NT2/D1 (cell line): ENCODE measurements at regions not wholly inside any gene's neighbourhood (a gene's known extent, or its start where the extent isn't known, plus 50 kb on each side); places are given as distances from the start of the nearest gene placed in this dataset.

Source experiments
- DNase-seq: peaks from one replicate; pipeline ENCODE4 v3.0.0-alpha.2; 2011; ENCODE audit warnings: low read depth, low spot score
- H3K27me3 ChIP-seq: 2 replicates; pipeline ENCODE4 v1.6.0; 2011; ENCODE audit warnings: mild to moderate bottlenecking; ENCODE audit not compliant: insufficient read length, insufficient read depth
- H3K36me3 ChIP-seq: 2 replicates; pipeline ENCODE4 v1.6.1; 2011; ENCODE audit warnings: mild to moderate bottlenecking, low read length, mixed read lengths; ENCODE audit not compliant: insufficient read depth, insufficient read length
- H3K4me1 ChIP-seq: 2 replicates; pipeline ENCODE4 v1.5.1; 2011; ENCODE audit not compliant: insufficient read depth, insufficient read length
- H3K4me3 ChIP-seq: 2 replicates; pipeline ENCODE4 v1.5.1; 2011; ENCODE audit warnings: low read depth; ENCODE audit not compliant: insufficient read length
- H3K9ac ChIP-seq: 2 replicates; pipeline ENCODE4 v1.6.0; 2011; ENCODE audit warnings: low read depth; ENCODE audit not compliant: insufficient read length
- H3K9me3 ChIP-seq: 2 replicates; pipeline ENCODE4 v1.5.1; 2011; ENCODE audit warnings: mild to moderate bottlenecking, low read length; ENCODE audit not compliant: insufficient read depth
- SUZ12 ChIP-seq: IDR thresholded peaks from 2 replicates; pipeline ENCODE4 v1.6.1; 2011; ENCODE audit not compliant: insufficient read length, insufficient read depth; ENCODE audit errors: extremely low read depth
- YY1 ChIP-seq: IDR thresholded peaks from 2 replicates; pipeline ENCODE4 v1.6.1; 2011; ENCODE audit not compliant: insufficient read length, insufficient read depth
- ZNF274 ChIP-seq: IDR thresholded peaks from 2 replicates; pipeline ENCODE4 v1.6.1; 2011; ENCODE audit warnings: mild to moderate bottlenecking, low read depth, low read length

DNA sequence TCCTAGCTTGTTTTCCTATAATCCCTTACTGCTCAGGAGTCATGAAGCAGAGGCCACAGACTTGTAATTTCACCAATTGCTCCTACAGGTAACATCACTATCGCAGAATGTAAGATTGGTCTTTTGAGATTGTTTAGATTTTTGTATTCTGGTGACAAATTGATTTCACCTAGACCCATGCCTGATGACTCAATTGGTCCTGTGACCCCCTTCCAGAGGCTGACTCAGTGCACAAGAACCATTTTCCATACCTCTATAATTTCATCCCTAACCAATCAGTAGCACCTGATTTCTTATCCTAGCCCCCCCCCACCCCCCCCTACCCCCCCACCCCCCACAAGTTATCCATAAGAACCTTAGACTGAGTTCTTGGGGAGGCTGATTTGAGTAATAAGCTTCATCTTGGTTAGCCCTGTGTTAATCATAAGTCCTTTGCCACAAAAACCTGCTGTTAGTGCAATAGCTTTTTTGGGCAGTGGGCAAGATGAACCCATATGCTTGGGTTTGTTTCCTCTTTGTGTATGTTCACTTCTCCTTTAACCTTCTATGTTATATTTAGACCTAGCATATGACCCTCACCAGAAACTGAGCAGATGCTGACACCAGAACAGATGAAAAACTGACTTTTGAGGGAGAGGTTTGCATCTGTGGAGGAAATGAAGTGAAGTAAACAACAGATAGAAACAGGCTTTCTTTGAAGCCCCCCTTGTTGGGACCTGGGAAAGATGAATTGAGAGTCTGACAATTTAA is 187.1 kb downstream of the KIF20B start:
- Histone ChIP-seq H3K9me3 (no peaks in the 10 kb centered on the region), H3K4me3 (no peak overlapping the region), H3K9ac (no peak overlapping the region), H3K36me3 (no peaks in the 10 kb centered on the region), H3K27me3 (no peaks in the 10 kb centered on the region), H3K4me1 (no peaks in the 10 kb centered on the region)
- TF ChIP-seq YY1 (no peak), ZNF274 (no peak), SUZ12 (no peak)
- DNase-seq, result no peak

DNA sequence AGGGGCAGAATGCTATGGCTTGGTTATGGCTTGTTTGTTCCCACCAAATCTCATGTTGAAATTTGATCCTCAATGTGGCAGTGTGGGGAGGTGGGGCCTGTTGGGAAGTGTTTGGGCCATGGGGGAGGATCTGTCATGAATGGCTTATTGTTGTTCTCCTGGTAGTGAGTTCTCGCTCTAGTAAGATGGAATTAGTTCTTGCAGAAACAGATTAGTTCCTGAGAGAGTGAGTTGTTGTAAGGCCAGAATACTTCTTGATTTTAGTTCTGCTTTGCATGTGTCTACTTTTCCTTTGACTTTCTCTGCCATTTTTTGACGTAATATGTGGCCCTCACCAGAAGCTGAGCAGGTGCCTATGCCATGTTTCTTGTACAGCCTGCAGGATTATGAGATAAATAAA is 188.2 kb downstream of the KIF20B start:
- TF ChIP-seq YY1 (no peak), SUZ12 (no peak), ZNF274 (no peak)
- H3K9ac ChIP-seq, result no peak overlapping the region

DNA sequence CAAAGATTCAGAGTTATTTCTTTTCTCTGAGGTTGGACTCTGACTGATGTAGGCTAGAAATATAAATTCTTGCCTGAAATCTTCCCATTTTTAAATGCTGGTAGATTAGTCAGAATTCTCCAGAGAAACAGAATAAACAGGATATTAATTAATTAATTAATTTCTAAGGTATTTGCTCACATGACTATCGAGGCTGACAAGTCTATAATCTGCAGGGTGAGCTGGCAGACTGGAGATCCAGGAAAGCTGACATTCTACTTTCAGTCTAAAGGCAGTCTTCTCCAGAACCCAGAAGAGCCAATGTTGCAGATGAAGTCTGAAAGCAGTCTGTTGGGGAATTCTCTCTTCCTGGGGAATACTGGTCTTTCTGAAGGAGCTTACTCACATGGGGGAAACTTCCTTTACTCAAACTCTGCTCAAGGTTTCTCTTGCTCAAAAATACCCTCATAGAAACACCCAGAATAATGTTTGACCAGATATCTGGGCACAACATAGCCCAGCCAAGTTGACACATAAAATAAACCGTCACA is 189.7 kb downstream of the KIF20B start:
- TF ChIP-seq YY1 (no peak), SUZ12 (no peak), ZNF274 (no peak)
- Histone ChIP-seq H3K9me3 (no peaks in the 10 kb centered on the region), H3K27me3 (no peaks in the 10 kb centered on the region), H3K4me1 (no peaks in the 10 kb centered on the region), H3K36me3 (no peaks in the 10 kb centered on the region), H3K4me3 (no peak overlapping the region), H3K9ac (no peak overlapping the region)
- DNase-seq, result no peak

More for the DNA sequence above, 188.2 kb downstream of the KIF20B start:
- Histone ChIP-seq H3K4me1 (no peaks in the 10 kb centered on the region), H3K9me3 (no peaks in the 10 kb centered on the region), H3K27me3 (no peaks in the 10 kb centered on the region), H3K4me3 (no peak overlapping the region), H3K36me3 (no peaks in the 10 kb centered on the region)
- no peak for DNase-seq

DNA sequence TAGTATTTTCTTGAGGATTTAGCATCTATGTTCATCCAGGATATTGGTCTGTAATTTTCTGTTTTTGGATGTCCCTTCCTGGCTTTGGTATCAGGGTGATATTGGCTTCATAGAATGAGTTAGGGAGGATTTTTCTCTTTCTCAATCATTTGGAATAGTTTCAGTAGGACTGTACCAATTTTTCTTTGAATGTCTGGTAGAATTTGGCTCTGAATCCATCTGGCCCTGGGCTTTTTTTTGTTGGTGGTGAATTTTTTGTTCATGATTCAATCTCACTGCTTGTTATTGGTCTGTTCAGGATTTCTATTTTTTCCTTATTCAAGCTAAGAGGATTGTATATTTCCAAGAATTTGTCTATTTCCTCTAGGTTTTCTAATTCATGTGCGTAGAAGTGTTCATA is 192.7 kb downstream of the KIF20B start:
- DNase-seq, result no peak
- no peaks in the 10 kb centered on the region for H3K9me3 ChIP-seq
- TF ChIP-seq SUZ12, result no peak
- no peak for TF ChIP-seq YY1
- TF ChIP-seq ZNF274, result no peak
- H3K4me1 ChIP-seq, result no peaks in the 10 kb centered on the region
- no peak overlapping the region for H3K9ac ChIP-seq
- H3K36me3 ChIP-seq, result no peaks in the 10 kb centered on the region
- H3K27me3 ChIP-seq, result no peaks in the 10 kb centered on the region
- no peak overlapping the region for H3K4me3 ChIP-seq

DNA sequence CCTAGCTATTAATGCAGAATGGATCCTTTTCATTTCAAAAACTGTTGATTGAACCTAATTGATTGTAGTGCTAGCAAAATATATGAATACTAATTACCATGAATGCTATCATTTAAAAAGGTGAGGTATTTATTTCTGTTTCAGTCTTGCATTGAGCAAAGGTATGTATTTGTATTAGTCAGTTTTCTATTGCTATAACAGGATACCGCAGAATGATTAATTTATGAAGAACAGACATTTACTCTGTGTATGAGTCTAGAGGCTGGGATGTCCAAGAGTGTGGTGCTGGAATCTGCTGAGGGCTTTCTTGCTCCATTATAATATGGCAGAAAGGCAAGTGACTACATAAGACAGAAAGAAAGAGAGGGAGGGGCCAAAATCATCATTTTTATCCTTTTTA is 199.2 kb downstream of the KIF20B start:
- Histone ChIP-seq H3K36me3 (no peaks in the 10 kb centered on the region), H3K4me3 (no peak overlapping the region), H3K9ac (no peak overlapping the region), H3K9me3 (no peaks in the 10 kb centered on the region), H3K4me1 (no peaks in the 10 kb centered on the region), H3K27me3 (no peaks in the 10 kb centered on the region)
- TF ChIP-seq ZNF274 (no peak), SUZ12 (no peak), YY1 (no peak)
- no peak for DNase-seq

DNA sequence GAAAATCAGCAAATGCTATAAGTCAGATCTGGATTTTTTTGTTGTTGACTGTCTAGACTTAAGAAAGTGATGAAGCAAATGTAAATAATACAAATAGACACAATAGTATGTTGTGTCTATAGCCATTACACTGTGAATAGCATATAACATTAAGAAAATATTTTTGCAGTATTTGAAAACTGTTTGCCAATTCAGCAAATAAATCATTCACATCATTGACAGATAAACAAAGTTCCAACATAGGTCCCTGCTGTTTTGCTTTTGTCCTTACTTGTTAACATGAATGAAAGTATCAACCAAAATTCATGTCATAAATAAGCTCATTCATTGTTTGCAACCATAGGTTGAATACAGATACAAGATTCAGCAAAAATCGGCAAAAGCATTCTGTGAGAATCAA is 200.5 kb downstream of the KIF20B start:
- DNase-seq, result no peak
- no peaks in the 10 kb centered on the region for H3K4me1 ChIP-seq
- no peaks in the 10 kb centered on the region for H3K9me3 ChIP-seq
- H3K9ac ChIP-seq, result no peak overlapping the region
- TF ChIP-seq ZNF274, result no peak
- TF ChIP-seq YY1, result no peak
- TF ChIP-seq SUZ12, result no peak
- no peak overlapping the region for H3K4me3 ChIP-seq
- no peaks in the 10 kb centered on the region for H3K36me3 ChIP-seq
- H3K27me3 ChIP-seq, result no peaks in the 10 kb centered on the region

DNA sequence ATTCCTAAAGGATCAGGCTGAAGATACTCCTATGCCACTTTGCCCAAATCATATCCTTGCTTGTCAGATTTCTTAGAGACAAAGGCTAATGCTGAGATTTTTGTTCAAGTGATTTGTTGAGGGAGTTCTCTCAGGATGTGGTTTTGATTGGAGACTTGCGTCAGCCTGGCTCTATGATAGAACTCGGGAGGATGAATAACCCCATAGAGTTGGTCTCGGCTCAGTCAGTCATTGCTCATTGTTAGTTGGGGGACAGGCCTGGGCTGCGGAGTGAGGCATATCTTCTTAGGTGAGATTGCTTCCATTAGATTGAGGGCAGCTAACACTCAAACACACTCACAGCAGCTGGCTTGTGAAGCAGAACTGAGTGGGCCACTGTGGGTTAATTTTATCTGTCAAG is 203.4 kb downstream of the KIF20B start:
- DNase-seq, result no peak

More for the DNA sequence above, 203.4 kb downstream of the KIF20B start:
- no peak overlapping the region for H3K4me3 ChIP-seq
- no peaks in the 10 kb centered on the region for H3K36me3 ChIP-seq
- TF ChIP-seq YY1 (no peak), SUZ12 (no peak), ZNF274 (no peak)
- no peaks in the 10 kb centered on the region for H3K4me1 ChIP-seq
- no peaks in the 10 kb centered on the region for H3K9me3 ChIP-seq
- no peaks in the 10 kb centered on the region for H3K27me3 ChIP-seq
- H3K9ac ChIP-seq, result no peak overlapping the region
